Uterus (tissue), 3 donors: ENCODE measurements at regions not wholly inside any gene's neighbourhood (a gene's known extent, or its start where the extent isn't known, plus 50 kb on each side); places are given as distances from the start of the nearest gene placed in this dataset.

ENCODE experiments used
- DNase-seq, 2 donors: peaks; one replicate each; pipeline ENCODE4 v3.0.0-alpha.2; 2019 to 2020
- H3K27ac ChIP-seq, 2 donors: fragments of 200-600 bp; sonication (generic); 1 replicate in 1 of 2; 2 replicates in 1 of 2; pipeline ENCODE4 v1.5.1; 2016 to 2018
- H3K27me3 ChIP-seq, 2 donors: fragments of 200-600 bp; sonication (generic); one replicate each; pipeline ENCODE4 v1.5.1; 2018 to 2019; ENCODE audit warnings: control low read depth in 1 of 2
- H3K36me3 ChIP-seq, 2 donors: fragments of 200-600 bp; sonication (generic); one replicate each; pipeline ENCODE4 v1.5.1; 2019; ENCODE audit warnings: control low read depth in 1 of 2
- H3K4me1 ChIP-seq, 2 donors: fragments of 200-600 bp; sonication (generic); one replicate each; pipeline ENCODE4 v1.5.1; 2018 to 2019; ENCODE audit warnings: control low read depth in 1 of 2
- H3K4me3 ChIP-seq, 2 donors: fragments of 200-600 bp; sonication (generic); 1 replicate in 1 of 2; 2 replicates in 1 of 2; pipeline ENCODE4 v1.5.1; 2018 to 2019; ENCODE audit warnings: mild to moderate bottlenecking in 1 of 2
- H3K9me3 ChIP-seq, 2 donors: fragments of 200-600 bp; sonication (generic); one replicate each; pipeline ENCODE4 v1.5.1; 2019; ENCODE audit warnings: control low read depth in 1 of 2
- CTCF ChIP-seq, 4 experiments: fragments of 200-600 bp in 2 of 4; fragments of 450-650 bp in 2 of 4; sonication (generic) in 2 of 4; IDR thresholded peaks; one replicate each; pipeline ENCODE4 v1.5.1; 2016 to 2019; ENCODE audit warnings: antibody characterized with exemption in 4 of 4, mild to moderate bottlenecking in 2 of 4, moderate library complexity in 1 of 4
- POLR2A ChIP-seq, 2 donors: fragments of 450-650 bp; IDR thresholded peaks; one replicate each; pipeline ENCODE4 v1.6.1; 2016; ENCODE audit warnings: antibody characterized with exemption in 2 of 2, mild to moderate bottlenecking in 1 of 2, moderate library complexity in 1 of 2
- intact Hi-C: fragments of 100-400 bp; cut with DNase I; formaldehyde crosslinking; loops from one replicate; pipeline ENCODE4 v1.15.1; 2023; ENCODE audit warnings: low total_unique reads
- donor health status: DM: yes; HTN: yes; CAD: no.

GRCh38 chr10:23568996-23569395 lies 130.1 kb downstream of the OTUD1 start:
- intact Hi-C loops, result no loop called here
- Histone ChIP-seq H3K4me3 (no peak overlapping the region), H3K27me3 (no peaks in the 10 kb centered on the region), H3K9me3 (peaks cover 0 to 5% of the 10 kb centered on the region in 2 donors), H3K4me1 (no peaks in the 10 kb centered on the region), H3K27ac (no peak overlapping the region), H3K36me3 (no peaks in the 10 kb centered on the region)
- no peak for TF ChIP-seq CTCF (IDR thresholded peaks at IDR 0.05)
- no peak for TF ChIP-seq POLR2A (IDR thresholded peaks at IDR 0.05)
- no peak for DNase-seq

GRCh38 chr10:23571884-23572283 lies 133.0 kb downstream of the OTUD1 start:
- DNase-seq, result no peak
- Histone ChIP-seq H3K27me3 (no peaks in the 10 kb centered on the region), H3K9me3 (peaks cover 0 to 5% of the 10 kb centered on the region in 2 donors), H3K36me3 (no peaks in the 10 kb centered on the region), H3K4me3 (no peak overlapping the region), H3K27ac (no peak overlapping the region), H3K4me1 (no peaks in the 10 kb centered on the region)
- intact Hi-C loops, result no loop called here
- TF ChIP-seq POLR2A (IDR thresholded peaks at IDR 0.05) (no peak), CTCF (IDR thresholded peaks at IDR 0.05) (no peak)

- no peak overlapping the region for H3K4me3 ChIP-seq
- TF ChIP-seq POLR2A (IDR thresholded peaks at IDR 0.05) (no peak), CTCF (IDR thresholded peaks at IDR 0.05) (no peak)
- no peaks in the 10 kb centered on the region for H3K4me1 ChIP-seq
- no peaks in the 10 kb centered on the region for H3K27me3 ChIP-seq
- H3K9me3 ChIP-seq, result no peaks in the 10 kb centered on the region
- DNase-seq, result no peak
- no peaks in the 10 kb centered on the region for H3K36me3 ChIP-seq
- intact Hi-C loops, result no loop called here
- H3K27ac ChIP-seq, result no peak overlapping the region
Measured at GRCh38 chr10:23581906-23582450, 143.1 kb downstream of the OTUD1 start.

- intact Hi-C loops, result no loop called here
- no peaks in the 10 kb centered on the region for H3K4me1 ChIP-seq
- no peaks in the 10 kb centered on the region for H3K36me3 ChIP-seq
- no peaks in the 10 kb centered on the region for H3K9me3 ChIP-seq
- H3K4me3 ChIP-seq, result no peak overlapping the region
- no peak for DNase-seq
- H3K27ac ChIP-seq, result no peak overlapping the region
- no peak for TF ChIP-seq CTCF (IDR thresholded peaks at IDR 0.05)
- TF ChIP-seq POLR2A (IDR thresholded peaks at IDR 0.05), result no peak
- no peaks in the 10 kb centered on the region for H3K27me3 ChIP-seq
Measured at GRCh38 chr10:23584396-23584795, 145.5 kb downstream of the OTUD1 start.

- TF ChIP-seq CTCF (IDR thresholded peaks at IDR 0.05), result no peak
- TF ChIP-seq POLR2A (IDR thresholded peaks at IDR 0.05), result no peak
- H3K4me3 ChIP-seq, result no peak overlapping the region
- no peak for DNase-seq
- H3K9me3 ChIP-seq, result no peaks in the 10 kb centered on the region
- no peak overlapping the region for H3K27ac ChIP-seq
- intact Hi-C loops, result no loop called here
- H3K27me3 ChIP-seq, result no peaks in the 10 kb centered on the region
- H3K36me3 ChIP-seq, result no peaks in the 10 kb centered on the region
- H3K4me1 ChIP-seq, result no peaks in the 10 kb centered on the region
Measured at GRCh38 chr10:23585186-23585585, 146.3 kb downstream of the OTUD1 start.
